A673 (cell line): ENCODE measurements at regions not wholly inside any gene's neighbourhood (a gene's known extent, or its start where the extent isn't known, plus 50 kb on each side); places are given as distances from the start of the nearest gene placed in this dataset.

ENCODE experiments used
- BruUV-seq: library from RNA; stranded (reverse); fragments of 400-500 nt; replicated peaks from 2 replicates; lab custom pipeline; 2021; lab: Mats Ljungman, UMichigan
- CTCF ChIA-PET: fragments of 300-600 bp; sonication (Branson Sonifier 250); formaldehyde crosslinking; loops from one replicate; lab custom pipeline; 2022; ENCODE audit warnings: antibody characterized with exemption; lab: Charles Lee
- POLR2A ChIA-PET: fragments of 300-600 bp; sonication (Branson Sonifier 250); formaldehyde crosslinking; loops from one replicate; lab custom pipeline; 2022; ENCODE audit warnings: antibody characterized with exemption; ENCODE audit not compliant: low non-redundant PET; lab: Charles Lee
- DNase-seq: peaks from one replicate; pipeline ENCODE4 v3.0.0-alpha.2; 2015; ENCODE audit warnings: low spot score
- H3K27ac ChIP-seq: fragments of 200-600 bp; sonication (generic); 2 replicates; pipeline ENCODE4 v1.5.1; 2016; ENCODE audit warnings: mixed run types, low read depth, mild to moderate bottlenecking, mixed read lengths, antibody characterized with exemption, low read length; ENCODE audit not compliant: poor library complexity, severe bottlenecking
- H3K27me3 ChIP-seq: fragments of 200-600 bp; sonication (generic); replicated peaks from 2 replicates; pipeline ENCODE4 v1.6.1; 2017; ENCODE audit warnings: mixed run types, low read depth, mild to moderate bottlenecking, mixed read lengths, antibody characterized with exemption, low read length; ENCODE audit not compliant: insufficient read depth, poor library complexity
- H3K36me3 ChIP-seq: fragments of 200-600 bp; sonication (generic); 2 replicates; pipeline ENCODE4 v1.6.1; 2016; ENCODE audit warnings: mixed run types, mild to moderate bottlenecking, mixed read lengths, antibody characterized with exemption, low read length; ENCODE audit not compliant: insufficient read depth, poor library complexity, severe bottlenecking
- H3K4me1 ChIP-seq: fragments of 200-600 bp; sonication (generic); 2 replicates; pipeline ENCODE4 v1.6.1; 2017; ENCODE audit warnings: mixed run types, mild to moderate bottlenecking, mixed read lengths, antibody characterized with exemption, low read length; ENCODE audit not compliant: insufficient read depth, poor library complexity, severe bottlenecking
- H3K4me3 ChIP-seq: fragments of 200-600 bp; sonication (generic); 2 replicates; pipeline ENCODE4 v1.5.1; 2016; ENCODE audit warnings: low read depth, mixed run types, mild to moderate bottlenecking, mixed read lengths, low read length; ENCODE audit not compliant: poor library complexity, severe bottlenecking
- H3K9me3 ChIP-seq: fragments of 200-600 bp; sonication (generic); 2 replicates; pipeline ENCODE4 v1.6.1; 2016; ENCODE audit warnings: mixed run types, low read depth, mild to moderate bottlenecking, mixed read lengths, antibody characterized with exemption, low read length; ENCODE audit not compliant: poor library complexity, severe bottlenecking
- EZH2 ChIP-seq: fragments of 200-600 bp; sonication (generic); IDR thresholded peaks from 2 replicates; pipeline ENCODE4 v1.6.1; 2017; ENCODE audit warnings: borderline replicate concordance, low read depth, mild to moderate bottlenecking, mixed read lengths, antibody characterized with exemption, low read length; ENCODE audit not compliant: poor library complexity, severe bottlenecking
- intact Hi-C: fragments of 100-400 bp; cut with micrococcal nuclease; formaldehyde crosslinking; loops from one replicate; pipeline ENCODE4 v1.10.0; 2022; ENCODE audit not compliant: unreplicated experiment
- TF ChIP-seq, protein P1 (sequence below): fragments of 300-800, 200-600 bp; sonication (generic); conservative IDR thresholded peaks from 2 replicates; pipeline ENCODE4 v1.5.1; 2017; ENCODE audit warnings: low read depth, mild to moderate bottlenecking, antibody characterized with exemption, low read length, moderate library complexity, mixed read lengths

DNA sequence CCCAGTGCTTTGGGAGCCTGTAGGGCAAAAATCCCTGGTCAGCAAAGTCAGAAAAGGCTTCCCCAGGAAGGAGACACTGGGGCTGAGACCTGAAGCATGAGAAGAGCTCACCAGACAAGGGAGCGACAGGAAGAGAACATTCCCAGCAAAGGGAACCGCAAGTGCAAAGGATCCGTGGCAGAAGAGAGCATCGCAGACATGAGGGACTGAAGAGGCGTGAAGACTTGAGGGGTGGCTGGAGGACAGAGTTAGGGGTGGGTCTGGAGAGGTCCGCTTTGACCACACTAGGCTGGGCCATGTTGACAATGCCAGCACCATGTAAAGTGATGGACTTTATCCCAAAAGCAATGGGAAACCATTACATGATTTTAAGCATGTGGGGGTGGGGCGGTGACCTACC lies 128.1 kb upstream of the IRX3 start:
- Histone ChIP-seq H3K27ac (no peak overlapping the region), H3K4me1 (no peaks in the 10 kb centered on the region), H3K9me3 (no peaks in the 10 kb centered on the region), H3K27me3 (no peaks in the 10 kb centered on the region), H3K36me3 (no peaks in the 10 kb centered on the region), H3K4me3 (no peak overlapping the region)
- no TSS peak for BruUV-seq
- ChIA-PET POLR2A (no interaction called here), CTCF (no interaction called here)
- intact Hi-C loops, result no loop called here
- TF ChIP-seq, protein P1, sequence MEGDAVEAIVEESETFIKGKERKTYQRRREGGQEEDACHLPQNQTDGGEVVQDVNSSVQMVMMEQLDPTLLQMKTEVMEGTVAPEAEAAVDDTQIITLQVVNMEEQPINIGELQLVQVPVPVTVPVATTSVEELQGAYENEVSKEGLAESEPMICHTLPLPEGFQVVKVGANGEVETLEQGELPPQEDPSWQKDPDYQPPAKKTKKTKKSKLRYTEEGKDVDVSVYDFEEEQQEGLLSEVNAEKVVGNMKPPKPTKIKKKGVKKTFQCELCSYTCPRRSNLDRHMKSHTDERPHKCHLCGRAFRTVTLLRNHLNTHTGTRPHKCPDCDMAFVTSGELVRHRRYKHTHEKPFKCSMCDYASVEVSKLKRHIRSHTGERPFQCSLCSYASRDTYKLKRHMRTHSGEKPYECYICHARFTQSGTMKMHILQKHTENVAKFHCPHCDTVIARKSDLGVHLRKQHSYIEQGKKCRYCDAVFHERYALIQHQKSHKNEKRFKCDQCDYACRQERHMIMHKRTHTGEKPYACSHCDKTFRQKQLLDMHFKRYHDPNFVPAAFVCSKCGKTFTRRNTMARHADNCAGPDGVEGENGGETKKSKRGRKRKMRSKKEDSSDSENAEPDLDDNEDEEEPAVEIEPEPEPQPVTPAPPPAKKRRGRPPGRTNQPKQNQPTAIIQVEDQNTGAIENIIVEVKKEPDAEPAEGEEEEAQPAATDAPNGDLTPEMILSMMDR, result no peak
- no peak for DNase-seq

DNA sequence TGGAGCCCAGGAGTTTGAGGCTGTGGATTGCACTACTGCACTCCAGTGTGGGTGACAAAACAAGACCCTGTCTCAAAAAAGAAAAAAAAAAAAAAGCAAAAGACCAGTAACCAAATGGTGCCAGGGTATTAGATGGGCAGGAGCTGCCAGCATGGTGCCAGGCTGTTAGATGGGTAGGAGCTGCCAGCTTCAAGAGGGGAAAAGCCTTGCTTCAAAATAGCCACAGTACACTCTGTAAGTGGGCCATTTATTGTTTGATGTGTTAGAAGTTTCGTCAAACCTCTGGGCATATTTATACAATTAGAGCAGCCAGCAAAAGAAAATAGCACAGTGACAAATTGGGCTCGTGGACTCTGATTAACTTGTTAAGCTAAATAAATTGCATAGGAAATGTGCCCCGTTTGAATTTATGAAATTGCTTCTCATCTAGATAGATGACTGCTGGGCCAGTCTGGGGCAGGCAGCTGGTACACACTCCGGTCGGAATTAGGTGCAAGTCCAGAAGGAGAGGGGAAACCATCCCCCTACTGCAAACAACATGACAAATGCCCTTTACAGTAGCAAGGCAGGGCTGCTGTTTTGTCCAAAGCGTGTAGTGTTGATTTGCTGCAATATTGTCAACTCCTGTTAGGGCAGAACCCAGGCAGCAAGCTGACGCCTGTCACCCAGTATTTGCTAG lies 126.3 kb upstream of the IRX3 start:
- Histone ChIP-seq H3K9me3 (no peaks in the 10 kb centered on the region), H3K4me3 (no peak overlapping the region), H3K4me1 (no peaks in the 10 kb centered on the region), H3K27ac (no peak overlapping the region), H3K27me3 (no peaks in the 10 kb centered on the region), H3K36me3 (no peaks in the 10 kb centered on the region)
- intact Hi-C loops, result no loop called here
- CTCF ChIA-PET, result no interaction called here
- no peak for DNase-seq
- TF ChIP-seq, protein P1, result no peak
- TF ChIP-seq EZH2, result no peak
- no TSS peak for BruUV-seq
- POLR2A ChIA-PET, result no interaction called here

DNA sequence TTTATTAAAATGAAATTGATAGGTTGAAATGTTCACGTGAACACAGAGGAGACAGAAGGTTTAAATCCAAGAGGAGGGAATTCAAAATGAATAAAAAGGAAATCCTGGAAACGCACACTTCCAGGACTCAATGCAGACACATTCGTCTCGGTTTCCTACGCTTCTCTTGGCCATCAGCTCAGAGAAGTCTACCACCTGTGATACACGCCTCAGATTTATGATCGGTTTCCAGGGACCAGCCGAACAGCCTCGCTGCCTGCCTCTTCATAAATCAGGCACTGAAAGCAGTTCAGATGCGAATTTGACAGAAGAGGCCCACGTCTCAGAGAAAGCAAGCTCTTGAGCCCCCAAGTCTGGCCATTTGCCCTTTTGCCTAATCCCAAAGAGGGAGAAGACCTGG lies 125.5 kb upstream of the IRX3 start:
- DNase-seq, result no peak
- Histone ChIP-seq H3K27ac (no peak overlapping the region), H3K9me3 (no peaks in the 10 kb centered on the region), H3K27me3 (no peaks in the 10 kb centered on the region), H3K4me3 (no peak overlapping the region), H3K4me1 (no peaks in the 10 kb centered on the region), H3K36me3 (no peaks in the 10 kb centered on the region)
- TF ChIP-seq, protein P1, result no peak
- TF ChIP-seq EZH2, result no peak
- POLR2A ChIA-PET, result no interaction called here
- CTCF ChIA-PET, result no interaction called here
- BruUV-seq, result no TSS peak
- intact Hi-C loops, result no loop called here
